ENCODE measurements at regions not wholly inside any gene's neighbourhood (a gene's known extent, or its start where the extent isn't known, plus 50 kb on each side); places are given as distances from the start of the nearest gene placed in this dataset.

DNA sequence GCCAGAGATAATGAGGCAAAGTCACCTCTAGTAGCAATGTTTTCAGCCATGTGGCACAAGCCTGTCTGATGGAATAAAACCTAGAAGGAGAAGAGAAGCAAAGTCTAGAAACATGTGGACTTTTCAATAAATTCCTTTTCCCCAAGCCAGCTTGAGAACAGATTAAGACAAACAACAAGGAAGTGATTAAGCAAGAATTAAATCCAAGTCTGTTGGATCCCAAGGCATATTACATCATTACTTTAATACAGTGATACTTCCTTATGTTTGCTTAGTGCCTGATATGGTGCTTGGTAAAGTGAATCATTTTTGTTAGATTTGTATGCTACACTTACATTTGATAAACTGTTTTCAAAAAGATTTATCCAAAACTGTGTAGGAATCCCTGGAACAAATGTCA, 260.3 kb upstream of the FAM83B start:
- TF ChIP-seq POLR2AphosphoS5 (IDR thresholded peaks at IDR 0.05) (no peak), CTCF (IDR thresholded peaks at IDR 0.05) (no peak)
